Aorta (tissue), 5 donors: ENCODE measurements at regions not wholly inside any gene's neighbourhood (a gene's known extent, or its start where the extent isn't known, plus 50 kb on each side); places are given as distances from the start of the nearest gene placed in this dataset.
"Not testable (repeated sequence)": the region's sequence is repeated elsewhere in the genome, so short reads cannot be mapped to it uniquely, and the experiment has no call there.

Experiments used
- ATAC-seq: fragments of 200-7000 bp; cut with Tn5 transposase; one replicate; pipeline ENCODE4 v1.9.1; 2022; ENCODE audit warnings: moderate library complexity; ENCODE audit not compliant: low FRiP score
- DNase-seq, 2 donors: peaks; one replicate each; pipeline ENCODE4 v3.0.0-alpha.2; 2020
- H3K27ac ChIP-seq, 2 donors: one replicate each; pipeline ENCODE4 v1.5.1; 2013; ENCODE audit warnings: low read length in 2 of 2, mild to moderate bottlenecking in 2 of 2, moderate library complexity in 2 of 2, control low read depth in 1 of 2, inconsistent platforms in 1 of 2, low read depth in 1 of 2
- H3K27me3 ChIP-seq, 2 donors: one replicate each; pipeline ENCODE4 v1.6.1; 2013; ENCODE audit warnings: control low read depth in 1 of 2, low read length in 1 of 2, mild to moderate bottlenecking in 1 of 2, moderate library complexity in 1 of 2; ENCODE audit not compliant: insufficient read depth in 2 of 2, control insufficient read depth in 1 of 2
- H3K36me3 ChIP-seq, 2 donors: one replicate each; pipeline ENCODE4 v1.6.1; 2013; ENCODE audit warnings: control low read depth in 1 of 2, low read length in 1 of 2, mild to moderate bottlenecking in 1 of 2; ENCODE audit not compliant: insufficient read depth in 2 of 2, control insufficient read depth in 1 of 2
- H3K4me1 ChIP-seq, 2 donors: one replicate each; pipeline ENCODE4 v1.6.1; 2013; ENCODE audit warnings: low read length in 2 of 2, control low read depth in 1 of 2, mild to moderate bottlenecking in 1 of 2, moderate library complexity in 1 of 2; ENCODE audit not compliant: insufficient read depth in 2 of 2, control insufficient read depth in 1 of 2
- H3K4me3 ChIP-seq, 2 donors: one replicate each; pipeline ENCODE4 v1.5.1; 2013; ENCODE audit warnings: low read length in 2 of 2, control low read depth in 1 of 2, mild to moderate bottlenecking in 1 of 2
- H3K9me3 ChIP-seq: one replicate; pipeline ENCODE4 v1.6.1; 2013; ENCODE audit warnings: mild to moderate bottlenecking, low read length; ENCODE audit not compliant: control insufficient read depth
- WGBS, 2 donors: extraction: QIAGEN DNeasy Blood & Tissue Kit; methylation state at CpG; one replicate each; pipeline ENCODE4 v1.1.7; 2013; 5-methylcytosine and 5-hydroxymethylcytosine counted together
- intact Hi-C, 2 donors: fragments of 100-400 bp; cut with DNase I; formaldehyde crosslinking; loops; one replicate each; pipeline versions ENCODE4 v1.14.2 to v1.15.0; 2022
- donor health status: healthy with polysubstance abuse.
- donor health status: Bipolar disorder and iron deficiency.
- donor health status: DM: no; HTN: no; CAD: no.
- donor health status: DM: no; HTN: no; CAD: no.
- donor health status: DM: yes; HTN: yes; CAD: no.

DNA sequence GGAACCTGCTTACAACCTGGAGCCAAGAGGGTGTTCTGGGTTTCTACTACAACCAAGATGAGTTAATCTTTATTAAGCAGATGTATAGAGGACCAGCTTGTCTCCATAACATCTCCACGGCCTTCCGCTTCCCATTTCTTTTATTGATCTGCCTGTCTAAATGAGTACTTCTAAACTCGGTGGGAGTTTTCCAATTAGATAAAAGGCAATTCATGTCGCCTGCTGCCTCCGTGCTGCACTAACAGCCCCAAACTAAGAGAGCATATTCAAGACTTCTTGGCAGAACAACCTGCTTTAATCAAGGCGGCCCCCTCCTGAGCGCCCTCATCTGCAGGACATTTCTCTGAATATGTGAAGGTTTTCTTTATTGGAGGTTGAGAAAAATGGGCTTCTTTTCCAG lies 270.1 kb downstream of the PDCD6IP start:
- DNase-seq, result no peak
- H3K36me3 ChIP-seq, result no peaks in the 10 kb centered on the region

GRCh38 chr3:34070831-34071585 lies 272.6 kb downstream of the PDCD6IP start:
- no peaks in the 10 kb centered on the region for H3K9me3 ChIP-seq
- H3K27me3 ChIP-seq, result no peaks in the 10 kb centered on the region
- no peaks in the 10 kb centered on the region for H3K4me1 ChIP-seq
- intact Hi-C loops, result no loop called here
- H3K27ac ChIP-seq, result no peak overlapping the region
- no peak overlapping the region for H3K4me3 ChIP-seq
- ATAC-seq, result no peak
- no peak for DNase-seq
- H3K36me3 ChIP-seq, result no peaks in the 10 kb centered on the region
- WGBS, 2 donors, result 96% methylated on average over 6 of the region's 6 CpGs

More for the DNA sequence above, 270.1 kb downstream of the PDCD6IP start:
- intact Hi-C loops, result no loop called here
- Histone ChIP-seq H3K27ac (no peak overlapping the region), H3K4me1 (no peaks in the 10 kb centered on the region), H3K27me3 (no peaks in the 10 kb centered on the region), H3K4me3 (no peak overlapping the region), H3K9me3 (no peaks in the 10 kb centered on the region)
- ATAC-seq, result no peak
- WGBS, 2 donors, result 96% methylated on average over 7 of the region's 7 CpGs

- Histone ChIP-seq H3K4me1 (no peaks in the 10 kb centered on the region), H3K9me3 (no peaks in the 10 kb centered on the region), H3K27ac (no peak overlapping the region), H3K4me3 (no peak overlapping the region), H3K36me3 (no peaks in the 10 kb centered on the region), H3K27me3 (no peaks in the 10 kb centered on the region)
- WGBS, 2 donors, result 96 to 98% methylated on average over 2 of the region's 2 CpGs
- DNase-seq (no peak), ATAC-seq (no peak)
- intact Hi-C loops, result no loop called here
Observed at GRCh38 chr3:34072297-34072696, 273.9 kb downstream of the PDCD6IP start.

- no peak for DNase-seq
- H3K27me3 ChIP-seq, result no peaks in the 10 kb centered on the region
- ATAC-seq, result no peak
- no peaks in the 10 kb centered on the region for H3K9me3 ChIP-seq
- no peaks in the 10 kb centered on the region for H3K36me3 ChIP-seq
- H3K4me3 ChIP-seq, result no peak overlapping the region
- H3K27ac ChIP-seq, result no peak overlapping the region
- intact Hi-C loops, result no loop called here
- no peaks in the 10 kb centered on the region for H3K4me1 ChIP-seq
Observed at GRCh38 chr3:34073111-34073510, 274.7 kb downstream of the PDCD6IP start.

DNA sequence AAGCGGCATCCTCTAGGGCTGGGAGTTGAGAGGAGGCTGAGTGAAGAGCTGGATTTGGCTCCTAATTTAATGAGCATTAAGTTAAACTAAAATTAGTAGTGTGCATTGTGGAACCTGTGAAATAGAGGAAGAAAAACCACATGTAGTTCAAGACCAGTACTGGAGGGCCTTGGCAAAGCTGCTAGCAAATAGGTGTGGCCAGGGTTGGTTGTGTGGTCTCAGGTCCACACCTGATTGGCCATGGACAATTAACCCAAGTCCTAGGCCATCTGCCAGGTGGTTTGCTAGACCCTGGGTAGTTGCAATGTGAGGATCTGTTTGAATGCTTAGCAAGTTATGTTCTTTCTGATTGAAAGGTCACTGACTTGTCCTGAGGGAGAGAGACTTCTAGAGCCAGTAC lies 275.5 kb downstream of the PDCD6IP start:
- H3K36me3 ChIP-seq, result no peaks in the 10 kb centered on the region
- H3K4me1 ChIP-seq, result no peaks in the 10 kb centered on the region
- no peak for DNase-seq
- ATAC-seq, result no peak
- H3K27ac ChIP-seq, result no peak overlapping the region
- 95 to 97% methylated on average over 1 of the region's 1 CpG for WGBS, 2 donors
- H3K4me3 ChIP-seq, result no peak overlapping the region
- H3K27me3 ChIP-seq, result no peaks in the 10 kb centered on the region
- H3K9me3 ChIP-seq, result no peaks in the 10 kb centered on the region
- intact Hi-C loops, result no loop called here

GRCh38 chr3:34075975-34076374 lies 277.5 kb downstream of the PDCD6IP start:
- no peaks in the 10 kb centered on the region for H3K27me3 ChIP-seq
- DNase-seq, result peak in 1 of 2 donors; percentile 64
- H3K36me3 ChIP-seq, result no peaks in the 10 kb centered on the region
- no peak overlapping the region for H3K4me3 ChIP-seq
- no peak for ATAC-seq
- H3K9me3 ChIP-seq, result no peaks in the 10 kb centered on the region
- no peak overlapping the region for H3K27ac ChIP-seq
- 97 to 100% methylated on average over 8 of the region's 8 CpGs for WGBS, 2 donors
- intact Hi-C loops, result no loop called here
- no peaks in the 10 kb centered on the region for H3K4me1 ChIP-seq

DNA sequence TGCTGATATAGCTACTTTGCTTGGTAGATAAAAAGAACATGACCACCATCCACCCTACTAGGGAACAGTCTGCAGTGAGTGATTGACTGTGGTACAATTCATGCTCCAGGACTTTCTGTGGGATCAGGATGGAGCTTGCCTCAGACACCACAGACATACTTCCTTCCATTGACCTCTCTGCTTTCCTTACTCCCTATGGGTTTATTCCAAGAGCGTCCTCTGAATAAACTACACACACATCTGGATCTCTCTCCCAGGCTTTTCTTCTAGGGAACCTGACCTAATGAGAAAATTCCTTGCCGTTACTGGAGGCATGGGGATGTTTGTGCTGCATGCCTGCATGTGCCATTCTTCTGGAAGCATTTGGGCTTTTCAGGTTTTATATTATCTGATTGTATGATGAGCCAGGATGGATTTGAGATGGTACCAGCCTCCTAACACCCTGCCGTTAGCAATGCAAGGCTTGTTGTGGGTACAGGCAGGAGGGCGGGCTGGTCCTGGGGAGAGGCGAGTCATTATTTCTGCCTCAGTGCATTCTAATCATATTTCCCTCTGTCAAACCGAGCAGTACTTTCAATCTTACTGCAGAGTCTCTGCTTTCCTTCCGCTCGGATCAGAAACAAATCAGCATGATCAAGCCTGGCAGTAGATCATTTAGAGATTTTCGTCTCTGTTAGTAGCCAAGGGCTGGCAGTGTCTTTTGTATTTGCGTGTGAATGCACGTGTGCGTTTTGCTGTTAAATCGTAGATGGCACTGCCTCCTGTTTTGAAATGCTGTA lies 279.2 kb downstream of the PDCD6IP start:
- intact Hi-C loops, result no loop called here
- Histone ChIP-seq H3K4me3 (no peak overlapping the region), H3K27ac (no peak overlapping the region), H3K9me3 (no peaks in the 10 kb centered on the region), H3K4me1 (no peaks in the 10 kb centered on the region), H3K27me3 (no peaks in the 10 kb centered on the region), H3K36me3 (no peaks in the 10 kb centered on the region)
- peak; percentile 22 for ATAC-seq
- DNase-seq, result no peak
- 35 to 40% methylated on average over 13 of the region's 13 CpGs for WGBS, 2 donors

DNA sequence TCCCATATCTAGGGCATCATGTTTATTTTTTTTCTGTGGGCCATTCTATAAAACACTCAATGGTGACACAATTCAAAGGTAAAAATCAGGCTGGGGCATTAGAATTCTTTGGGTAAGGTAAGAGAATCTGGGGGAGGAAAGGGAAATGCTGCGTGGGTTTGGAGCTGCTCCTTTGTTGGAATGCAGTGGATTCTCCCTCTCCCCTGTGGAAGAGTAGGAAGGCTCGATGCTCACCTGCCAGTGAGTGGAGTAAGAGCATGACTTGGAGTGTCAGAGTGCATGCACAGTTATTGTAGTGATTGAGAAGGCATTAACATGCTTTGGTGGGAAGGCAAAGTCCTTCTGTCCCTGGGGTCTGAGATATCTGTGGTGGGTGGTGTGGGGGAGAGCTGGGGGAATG lies 280.0 kb downstream of the PDCD6IP start:
- no peak for ATAC-seq
- no peaks in the 10 kb centered on the region for H3K4me1 ChIP-seq
- H3K36me3 ChIP-seq, result no peaks in the 10 kb centered on the region
- no peaks in the 10 kb centered on the region for H3K9me3 ChIP-seq
- intact Hi-C loops, result no loop called here
- H3K27ac ChIP-seq, result no peak overlapping the region
- H3K27me3 ChIP-seq, result no peaks in the 10 kb centered on the region
- H3K4me3 ChIP-seq, result no peak overlapping the region
- DNase-seq, result no peak
- WGBS, 2 donors, result 70% methylated on average over 2 of the region's 2 CpGs

- H3K4me1 ChIP-seq, DNase-seq, H3K27ac ChIP-seq, H3K27me3 ChIP-seq, H3K9me3 ChIP-seq, ATAC-seq, H3K4me3 ChIP-seq, intact Hi-C loops, H3K36me3 ChIP-seq: not testable (repeated sequence)
- WGBS, 2 donors, result 93 to 98% methylated on average over 3 of the region's 3 CpGs
Observed at GRCh38 chr3:34079849-34080248, 281.4 kb downstream of the PDCD6IP start.
